ENCODE measurements at regions not wholly inside any gene's neighbourhood (a gene's known extent, or its start where the extent isn't known, plus 50 kb on each side); places are given as distances from the start of the nearest gene placed in this dataset.

- Mint-ChIP-seq H3K4me3 (no peak overlapping the region), H3K36me3 (ENCODE audit: low read depth) (no peaks in the 10 kb centered on the region), H3K9me3 (peaks cover 18% of the 10 kb centered on the region), H3K27ac (no peak overlapping the region), H3K27me3 (peaks cover 36% of the 10 kb centered on the region), H3K4me1 (no peaks in the 10 kb centered on the region)
- intact Hi-C loops (cut with micrococcal nuclease), result no loop called here
- TF ChIP-seq CTCF (IDR thresholded peaks at IDR 0.05), result no peak
- POLR2A ChIA-PET, result no interaction called here
- ATAC-seq (ENCODE audit: low read depth) (no peak), DNase-seq (no peak)
- CTCF ChIA-PET, result no interaction called here
Observed at GRCh38 chr2:217204358-217204757, 344.5 kb upstream of the TNP1 start.

GRCh38 chr2:217203086-217203485 lies 343.2 kb upstream of the TNP1 start:
- intact Hi-C loops (cut with micrococcal nuclease), result no loop called here
- Mint-ChIP-seq H3K9me3 (peaks cover 18% of the 10 kb centered on the region), H3K36me3 (ENCODE audit: low read depth) (no peaks in the 10 kb centered on the region), H3K4me3 (no peak overlapping the region), H3K27me3 (peaks cover 31% of the 10 kb centered on the region), H3K4me1 (no peaks in the 10 kb centered on the region), H3K27ac (no peak overlapping the region)
- ATAC-seq (ENCODE audit: low read depth) (no peak), DNase-seq (no peak)
- ChIA-PET CTCF (no interaction called here), POLR2A (interaction anchor here (0.6 kb wide), 1 partner anchor 42 kb away, joined by 5 read pairs; no protein-coding TSS in a partner anchor)
- no peak for TF ChIP-seq CTCF (IDR thresholded peaks at IDR 0.05)

- ChIA-PET POLR2A (interaction anchor here (0.6 kb wide), 1 partner anchor 298 kb away, joined by 3 read pairs; no protein-coding TSS in a partner anchor), CTCF (no interaction called here)
- H3K4me3 Mint-ChIP-seq, result no peak overlapping the region
- peaks cover 19% of the 10 kb centered on the region for H3K9me3 Mint-ChIP-seq
- ATAC-seq (ENCODE audit: low read depth), result no peak
- peaks cover 24% of the 10 kb centered on the region for H3K27me3 Mint-ChIP-seq
- no peak for DNase-seq
- H3K4me1 Mint-ChIP-seq, result no peaks in the 10 kb centered on the region
- no peak overlapping the region for H3K27ac Mint-ChIP-seq
- TF ChIP-seq CTCF (IDR thresholded peaks at IDR 0.05), result no peak
- intact Hi-C loops (cut with micrococcal nuclease), result no loop called here
- no peaks in the 10 kb centered on the region for H3K36me3 Mint-ChIP-seq (ENCODE audit: low read depth)
Observed at GRCh38 chr2:217199255-217199630, 339.4 kb upstream of the TNP1 start.

- Mint-ChIP-seq H3K27ac (no peak overlapping the region), H3K4me1 (no peaks in the 10 kb centered on the region), H3K4me3 (no peak overlapping the region), H3K9me3 (peaks cover 11% of the 10 kb centered on the region), H3K27me3 (peaks cover 37% of the 10 kb centered on the region), H3K36me3 (ENCODE audit: low read depth) (no peaks in the 10 kb centered on the region)
- POLR2A ChIA-PET, result no interaction called here
- TF ChIP-seq CTCF (IDR thresholded peaks at IDR 0.05), result no peak
- DNase-seq (no peak), ATAC-seq (ENCODE audit: low read depth) (no peak)
- CTCF ChIA-PET, result no interaction called here
- intact Hi-C loops (cut with micrococcal nuclease), result no loop called here
Observed at GRCh38 chr2:217195658-217196446, 336.0 kb upstream of the TNP1 start.

GRCh38 chr2:217195016-217195415 lies 335.2 kb upstream of the TNP1 start:
- CTCF ChIA-PET, result no interaction called here
- no peak for ATAC-seq (ENCODE audit: low read depth)
- POLR2A ChIA-PET, result no interaction called here

More at GRCh38 chr2:217195016-217195415, 335.2 kb upstream of the TNP1 start:
- Mint-ChIP-seq H3K36me3 (ENCODE audit: low read depth) (no peaks in the 10 kb centered on the region), H3K4me1 (no peaks in the 10 kb centered on the region), H3K27ac (no peak overlapping the region), H3K9me3 (peaks cover 7% of the 10 kb centered on the region), H3K4me3 (no peak overlapping the region), H3K27me3 (peaks cover 34% of the 10 kb centered on the region)
- intact Hi-C loops (cut with micrococcal nuclease), result no loop called here
- no peak for TF ChIP-seq CTCF (IDR thresholded peaks at IDR 0.05)
- no peak for DNase-seq

Measured in activated B cell treated with CpG ODN at 0.5 μM for 24 hours (primary cell).